ENCODE measurements at regions not wholly inside any gene's neighbourhood (a gene's known extent, or its start where the extent isn't known, plus 50 kb on each side); places are given as distances from the start of the nearest gene placed in this dataset.

- TF ChIP-seq POLR2AphosphoS5 (IDR thresholded peaks at IDR 0.05) = no peak
- TF ChIP-seq, protein P1, sequence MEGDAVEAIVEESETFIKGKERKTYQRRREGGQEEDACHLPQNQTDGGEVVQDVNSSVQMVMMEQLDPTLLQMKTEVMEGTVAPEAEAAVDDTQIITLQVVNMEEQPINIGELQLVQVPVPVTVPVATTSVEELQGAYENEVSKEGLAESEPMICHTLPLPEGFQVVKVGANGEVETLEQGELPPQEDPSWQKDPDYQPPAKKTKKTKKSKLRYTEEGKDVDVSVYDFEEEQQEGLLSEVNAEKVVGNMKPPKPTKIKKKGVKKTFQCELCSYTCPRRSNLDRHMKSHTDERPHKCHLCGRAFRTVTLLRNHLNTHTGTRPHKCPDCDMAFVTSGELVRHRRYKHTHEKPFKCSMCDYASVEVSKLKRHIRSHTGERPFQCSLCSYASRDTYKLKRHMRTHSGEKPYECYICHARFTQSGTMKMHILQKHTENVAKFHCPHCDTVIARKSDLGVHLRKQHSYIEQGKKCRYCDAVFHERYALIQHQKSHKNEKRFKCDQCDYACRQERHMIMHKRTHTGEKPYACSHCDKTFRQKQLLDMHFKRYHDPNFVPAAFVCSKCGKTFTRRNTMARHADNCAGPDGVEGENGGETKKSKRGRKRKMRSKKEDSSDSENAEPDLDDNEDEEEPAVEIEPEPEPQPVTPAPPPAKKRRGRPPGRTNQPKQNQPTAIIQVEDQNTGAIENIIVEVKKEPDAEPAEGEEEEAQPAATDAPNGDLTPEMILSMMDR (IDR thresholded peaks at IDR 0.05) = no peak
These were observed 148.7 kb upstream of the JARID2 start for GRCh38 chr6:15096894-15097837.
